AG10803 (cell line): ENCODE measurements at regions not wholly inside any gene's neighbourhood (a gene's known extent, or its start where the extent isn't known, plus 50 kb on each side); places are given as distances from the start of the nearest gene placed in this dataset.

Source experiments
- DNase-seq: peaks from one replicate; pipeline ENCODE4 v3.0.0; 2010; ENCODE audit warnings: low read depth
- H3K4me3 ChIP-seq: 2 replicates; pipeline ENCODE4 v1.5.1; 2011; ENCODE audit warnings: mild to moderate bottlenecking, low read length, control low read depth
- CTCF ChIP-seq: conservative IDR thresholded peaks from 2 replicates; pipeline ENCODE4 v1.5.1; 2011; ENCODE audit warnings: mild to moderate bottlenecking, low read length, control low read depth, inconsistent platforms

GRCh38 chr1:238196516-238196915, 305.8 kb upstream of the ZP4 start:
- DNase-seq, result no peak
- no peak overlapping the region for H3K4me3 ChIP-seq
- no peak for TF ChIP-seq CTCF

GRCh38 chr1:238191170-238191569, 300.4 kb upstream of the ZP4 start:
- DNase-seq, result no peak
- no peak overlapping the region for H3K4me3 ChIP-seq
- TF ChIP-seq CTCF, result no peak

DNA sequence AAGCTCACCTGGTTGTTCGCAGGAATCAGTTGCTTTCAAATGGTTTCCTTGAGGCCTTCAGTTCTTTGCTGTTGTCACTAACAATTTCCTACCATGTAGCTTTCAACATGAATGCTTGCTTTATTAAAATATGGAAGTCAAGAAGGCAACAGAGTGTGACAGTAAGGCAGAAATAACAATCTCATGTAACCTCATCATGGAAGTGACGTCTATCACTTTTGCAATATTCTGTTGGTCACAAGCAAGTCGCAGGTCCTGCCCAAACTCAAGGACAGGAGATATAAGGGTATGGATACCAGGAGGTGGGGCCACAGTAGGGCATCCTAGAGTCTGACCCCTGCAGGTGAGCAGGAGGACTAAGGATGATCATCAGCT, 296.8 kb upstream of the ZP4 start:
- no peak for DNase-seq
- no peak overlapping the region for H3K4me3 ChIP-seq
- TF ChIP-seq CTCF, result no peak

GRCh38 chr1:238186887-238187574, 296.3 kb upstream of the ZP4 start:
- no peak overlapping the region for H3K4me3 ChIP-seq
- no peak for TF ChIP-seq CTCF

GRCh38 chr1:238177960-238178645, 287.4 kb upstream of the ZP4 start:
- TF ChIP-seq CTCF, result no peak
- H3K4me3 ChIP-seq, result no peak overlapping the region
- DNase-seq, result no peak

More at GRCh38 chr1:238186887-238187574, 296.3 kb upstream of the ZP4 start:
- DNase-seq, result no peak

DNA sequence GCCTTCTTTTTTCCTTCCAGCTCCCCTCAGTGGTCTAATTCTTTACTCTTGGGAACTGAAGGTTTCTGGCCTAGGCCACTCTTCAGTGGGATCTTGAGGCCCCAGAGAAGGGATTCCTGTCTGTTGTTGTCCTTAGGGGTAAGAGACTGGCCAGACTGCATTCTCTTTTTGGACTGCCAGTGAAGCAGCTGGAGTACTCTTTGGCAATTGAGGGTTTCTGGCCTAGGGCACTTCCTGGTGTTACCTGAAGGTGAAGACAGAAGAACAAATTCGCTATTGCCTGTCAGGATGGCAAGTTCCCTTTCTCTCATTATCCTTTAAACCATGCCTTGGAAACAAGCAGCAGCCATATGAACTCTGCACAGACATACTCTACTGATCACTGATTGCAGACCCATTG, 286.6 kb upstream of the ZP4 start:
- TF ChIP-seq CTCF, result no peak
- no peak for DNase-seq
- no peak overlapping the region for H3K4me3 ChIP-seq

- DNase-seq, result no peak
- H3K4me3 ChIP-seq, result no peak overlapping the region
- TF ChIP-seq CTCF, result no peak
These were observed 285.7 kb upstream of the ZP4 start for GRCh38 chr1:238176441-238176840.
